ENCODE measurements at regions not wholly inside any gene's neighbourhood (a gene's known extent, or its start where the extent isn't known, plus 50 kb on each side); places are given as distances from the start of the nearest gene placed in this dataset.

DNA sequence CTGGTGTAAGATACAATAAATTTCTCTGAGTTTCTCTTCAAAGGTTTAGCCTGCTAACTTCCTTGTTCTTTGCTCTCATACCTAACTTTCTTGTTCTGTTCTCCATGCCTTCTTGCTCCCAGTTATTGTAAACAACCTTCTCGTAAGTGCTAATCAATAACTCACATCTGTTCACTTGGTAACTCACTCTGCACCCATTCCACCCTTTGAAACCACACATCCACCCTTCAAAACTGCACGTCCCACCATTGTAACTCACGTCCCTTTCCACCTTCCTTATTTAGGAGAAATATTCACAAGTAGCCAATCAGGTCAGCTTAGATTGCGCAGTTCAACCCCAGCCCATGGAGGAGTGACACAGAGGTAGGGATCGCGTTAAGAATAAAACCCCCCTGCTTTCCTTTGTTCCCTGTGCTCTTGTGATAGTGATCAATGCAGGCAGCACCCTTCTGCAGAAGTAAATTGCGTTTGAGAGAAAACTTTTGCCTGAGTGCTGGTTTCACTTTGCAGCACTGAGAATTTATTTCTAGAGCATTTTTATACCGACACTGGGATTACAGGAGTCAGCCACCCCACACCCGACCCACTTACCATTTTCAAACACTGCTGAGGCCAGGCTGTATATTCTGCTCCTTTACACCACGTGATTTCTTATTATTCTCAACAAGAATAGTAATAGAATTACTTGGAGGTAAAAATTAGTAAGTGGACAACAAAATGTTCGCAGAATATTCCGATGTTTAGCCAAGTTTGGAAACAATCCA, 789.2 kb upstream of the RGS18 start (continued):
- TF ChIP-seq, protein P1, sequence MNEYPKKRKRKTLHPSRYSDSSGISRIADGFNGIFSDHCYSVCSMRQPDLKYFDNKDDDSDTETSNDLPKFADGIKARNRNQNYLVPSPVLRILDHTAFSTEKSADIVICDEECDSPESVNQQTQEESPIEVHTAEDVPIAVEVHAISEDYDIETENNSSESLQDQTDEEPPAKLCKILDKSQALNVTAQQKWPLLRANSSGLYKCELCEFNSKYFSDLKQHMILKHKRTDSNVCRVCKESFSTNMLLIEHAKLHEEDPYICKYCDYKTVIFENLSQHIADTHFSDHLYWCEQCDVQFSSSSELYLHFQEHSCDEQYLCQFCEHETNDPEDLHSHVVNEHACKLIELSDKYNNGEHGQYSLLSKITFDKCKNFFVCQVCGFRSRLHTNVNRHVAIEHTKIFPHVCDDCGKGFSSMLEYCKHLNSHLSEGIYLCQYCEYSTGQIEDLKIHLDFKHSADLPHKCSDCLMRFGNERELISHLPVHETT (CRISPR knock-in tag; conservative IDR thresholded peaks at IDR 0.05 in 1 of 2, IDR thresholded peaks at IDR 0.05 in 1 of 2) = no peak
- TF ChIP-seq MTA3 (IDR thresholded peaks at IDR 0.05; ENCODE audit: borderline replicate concordance) (no peak), ETV5 (CRISPR knock-in tag; IDR thresholded peaks at IDR 0.05; ENCODE audit: low read depth) (no peak), SMARCE1 (IDR thresholded peaks at IDR 0.05) (no peak), SMARCA5 (IDR thresholded peaks at IDR 0.05) (no peak), TEAD4 (IDR thresholded peaks at IDR 0.05; ENCODE audit: low read length) (no peak), TEAD4 (CRISPR knock-in tag; IDR thresholded peaks at IDR 0.05; ENCODE audit: borderline replicate concordance) (no peak), SRSF9 (IDR thresholded peaks at IDR 0.05; ENCODE audit: borderline replicate concordance, low read depth, low read length) (no peak), NFIX (CRISPR knock-in tag; IDR thresholded peaks at IDR 0.05; ENCODE audit: low read depth) (no peak), ZNF224 (CRISPR knock-in tag; IDR thresholded peaks at IDR 0.05) (no peak), MCM7 (IDR thresholded peaks at IDR 0.05) (no peak), SOX6 (IDR thresholded peaks at IDR 0.05) (peak; percentile 70), COPS2 (conservative IDR thresholded peaks at IDR 0.05) (no peak), ZNF143 (CRISPR knock-in tag; IDR thresholded peaks at IDR 0.05) (no peak), LCOR (CRISPR knock-in tag; IDR thresholded peaks at IDR 0.05) (no peak), DIDO1 (tag; IDR thresholded peaks at IDR 0.05; ENCODE audit: low read depth) (no peak)
- TF ChIP-seq, protein P2, sequence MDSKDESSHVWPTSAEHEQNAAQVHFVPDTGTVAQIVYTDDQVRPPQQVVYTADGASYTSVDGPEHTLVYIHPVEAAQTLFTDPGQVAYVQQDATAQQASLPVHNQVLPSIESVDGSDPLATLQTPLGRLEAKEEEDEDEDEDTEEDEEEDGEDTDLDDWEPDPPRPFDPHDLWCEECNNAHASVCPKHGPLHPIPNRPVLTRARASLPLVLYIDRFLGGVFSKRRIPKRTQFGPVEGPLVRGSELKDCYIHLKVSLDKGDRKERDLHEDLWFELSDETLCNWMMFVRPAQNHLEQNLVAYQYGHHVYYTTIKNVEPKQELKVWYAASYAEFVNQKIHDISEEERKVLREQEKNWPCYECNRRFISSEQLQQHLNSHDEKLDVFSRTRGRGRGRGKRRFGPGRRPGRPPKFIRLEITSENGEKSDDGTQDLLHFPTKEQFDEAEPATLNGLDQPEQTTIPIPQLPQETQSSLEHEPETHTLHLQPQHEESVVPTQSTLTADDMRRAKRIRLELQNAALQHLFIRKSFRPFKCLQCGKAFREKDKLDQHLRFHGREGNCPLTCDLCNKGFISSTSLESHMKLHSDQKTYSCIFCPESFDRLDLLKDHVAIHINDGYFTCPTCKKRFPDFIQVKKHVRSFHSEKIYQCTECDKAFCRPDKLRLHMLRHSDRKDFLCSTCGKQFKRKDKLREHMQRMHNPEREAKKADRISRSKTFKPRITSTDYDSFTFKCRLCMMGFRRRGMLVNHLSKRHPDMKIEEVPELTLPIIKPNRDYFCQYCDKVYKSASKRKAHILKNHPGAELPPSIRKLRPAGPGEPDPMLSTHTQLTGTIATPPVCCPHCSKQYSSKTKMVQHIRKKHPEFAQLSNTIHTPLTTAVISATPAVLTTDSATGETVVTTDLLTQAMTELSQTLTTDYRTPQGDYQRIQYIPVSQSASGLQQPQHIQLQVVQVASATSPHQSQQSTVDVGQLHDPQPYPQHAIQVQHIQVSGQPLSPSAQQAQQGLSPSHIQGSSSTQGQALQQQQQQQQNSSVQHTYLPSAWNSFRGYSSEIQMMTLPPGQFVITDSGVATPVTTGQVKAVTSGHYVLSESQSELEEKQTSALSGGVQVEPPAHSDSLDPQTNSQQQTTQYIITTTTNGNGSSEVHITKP (IDR thresholded peaks at IDR 0.05; ENCODE audit: partially characterized antibody) = peak; percentile 31
- TF ChIP-seq, protein P3, sequence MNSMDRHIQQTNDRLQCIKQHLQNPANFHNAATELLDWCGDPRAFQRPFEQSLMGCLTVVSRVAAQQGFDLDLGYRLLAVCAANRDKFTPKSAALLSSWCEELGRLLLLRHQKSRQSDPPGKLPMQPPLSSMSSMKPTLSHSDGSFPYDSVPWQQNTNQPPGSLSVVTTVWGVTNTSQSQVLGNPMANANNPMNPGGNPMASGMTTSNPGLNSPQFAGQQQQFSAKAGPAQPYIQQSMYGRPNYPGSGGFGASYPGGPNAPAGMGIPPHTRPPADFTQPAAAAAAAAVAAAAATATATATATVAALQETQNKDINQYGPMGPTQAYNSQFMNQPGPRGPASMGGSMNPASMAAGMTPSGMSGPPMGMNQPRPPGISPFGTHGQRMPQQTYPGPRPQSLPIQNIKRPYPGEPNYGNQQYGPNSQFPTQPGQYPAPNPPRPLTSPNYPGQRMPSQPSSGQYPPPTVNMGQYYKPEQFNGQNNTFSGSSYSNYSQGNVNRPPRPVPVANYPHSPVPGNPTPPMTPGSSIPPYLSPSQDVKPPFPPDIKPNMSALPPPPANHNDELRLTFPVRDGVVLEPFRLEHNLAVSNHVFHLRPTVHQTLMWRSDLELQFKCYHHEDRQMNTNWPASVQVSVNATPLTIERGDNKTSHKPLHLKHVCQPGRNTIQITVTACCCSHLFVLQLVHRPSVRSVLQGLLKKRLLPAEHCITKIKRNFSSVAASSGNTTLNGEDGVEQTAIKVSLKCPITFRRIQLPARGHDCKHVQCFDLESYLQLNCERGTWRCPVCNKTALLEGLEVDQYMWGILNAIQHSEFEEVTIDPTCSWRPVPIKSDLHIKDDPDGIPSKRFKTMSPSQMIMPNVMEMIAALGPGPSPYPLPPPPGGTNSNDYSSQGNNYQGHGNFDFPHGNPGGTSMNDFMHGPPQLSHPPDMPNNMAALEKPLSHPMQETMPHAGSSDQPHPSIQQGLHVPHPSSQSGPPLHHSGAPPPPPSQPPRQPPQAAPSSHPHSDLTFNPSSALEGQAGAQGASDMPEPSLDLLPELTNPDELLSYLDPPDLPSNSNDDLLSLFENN (IDR thresholded peaks at IDR 0.05; ENCODE audit: low read depth in 2 of 2, low read length in 2 of 2) = no peak
